Esophagus mucosa (tissue), 1 donor: ENCODE measurements at regions not wholly inside any gene's neighbourhood (a gene's known extent, or its start where the extent isn't known, plus 50 kb on each side); places are given as distances from the start of the nearest gene placed in this dataset.

Source experiments
- ATAC-seq: fragments of 200-7000 bp; cut with Tn5 transposase; one replicate; pipeline ENCODE4 v1.9.1; 2020
- donor health status: DM: yes; HTN: yes; CAD: no.

GRCh38 chr18:7492385-7492784, 74.7 kb upstream of the PTPRM start:
- no peak for ATAC-seq

- no peak for ATAC-seq
Measured at GRCh38 chr18:7497081-7497480, 70.0 kb upstream of the PTPRM start.

- ATAC-seq = no peak
Measured at GRCh38 chr18:7511106-7511505, 56.0 kb upstream of the PTPRM start.

GRCh38 chr18:7512348-7512747, 54.8 kb upstream of the PTPRM start:
- no peak for ATAC-seq

GRCh38 chr18:7512990-7513389, 54.1 kb upstream of the PTPRM start:
- ATAC-seq = no peak

GRCh38 chr18:7514796-7515440, 52.2 kb upstream of the PTPRM start:
- no peak for ATAC-seq

- no peak for ATAC-seq
Measured at GRCh38 chr18:7516266-7517117, 50.6 kb upstream of the PTPRM start.
